SK-N-MC (cell line): ENCODE measurements at regions not wholly inside any gene's neighbourhood (a gene's known extent, or its start where the extent isn't known, plus 50 kb on each side); places are given as distances from the start of the nearest gene placed in this dataset.

ENCODE experiments used
- EZH2 ChIP-seq: fragments of 200-600 bp; sonication (generic); IDR thresholded peaks from one replicate; pipeline ENCODE4 v1.6.1; 2017; ENCODE audit warnings: antibody characterized with exemption
- POLR2AphosphoS5 ChIP-seq: IDR thresholded peaks from 2 replicates; pipeline ENCODE4 v1.6.1; 2012; ENCODE audit warnings: mild to moderate bottlenecking, low read depth, low read length, borderline replicate concordance

GRCh38 chr20:48064929-48065328 is 279.6 kb upstream of the SULF2 start:
- TF ChIP-seq POLR2AphosphoS5: no peak
- TF ChIP-seq EZH2: no peak
